ENCODE measurements at regions not wholly inside any gene's neighbourhood (a gene's known extent, or its start where the extent isn't known, plus 50 kb on each side); places are given as distances from the start of the nearest gene placed in this dataset.
"Not testable (repeated sequence)": the region's sequence is repeated elsewhere in the genome, so short reads cannot be mapped to it uniquely, and the experiment has no call there.

DNA sequence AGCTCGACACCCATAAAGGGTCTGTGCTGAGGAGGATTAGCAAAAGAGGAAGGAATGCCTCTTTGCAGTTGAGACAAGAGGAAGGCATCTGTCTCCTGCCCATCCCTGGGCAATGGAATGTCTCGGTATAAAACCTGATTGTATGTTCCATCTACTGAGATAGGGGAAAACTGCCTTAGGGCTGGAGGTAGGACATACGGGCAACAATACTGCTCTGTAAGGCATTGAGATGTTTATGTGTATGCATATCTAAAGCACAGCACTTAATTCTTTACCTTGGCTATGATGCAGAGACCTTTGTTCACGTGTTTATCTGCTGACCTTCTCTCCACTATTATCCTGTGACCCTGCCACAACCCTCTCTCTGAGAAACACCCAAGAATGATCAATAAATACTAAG is 210.7 kb downstream of the POTED start:
- not testable (repeated sequence) for DNase-seq (ENCODE audit: low read depth in 2 of 2)

DNA sequence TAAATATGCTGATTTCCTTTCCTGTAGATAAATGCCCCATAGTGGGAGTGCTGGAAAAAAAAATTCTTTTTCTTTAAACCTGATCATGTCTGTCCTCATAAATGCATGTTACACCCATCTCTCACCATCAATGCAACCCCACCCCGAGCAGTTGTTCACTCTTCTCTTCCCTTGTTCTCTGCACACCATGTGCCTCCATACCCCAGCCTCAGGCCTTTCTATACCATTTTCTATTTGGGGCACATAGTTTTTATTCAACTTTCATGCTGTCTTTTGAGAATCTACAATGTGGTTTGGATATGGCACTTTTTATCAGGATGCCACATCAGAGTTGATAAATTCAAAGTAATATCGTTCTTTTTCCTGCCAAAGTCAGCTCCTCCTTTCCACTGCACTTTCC is 202.6 kb downstream of the POTED start:
- DNase-seq (ENCODE audit: low read depth in 2 of 2) = not testable (repeated sequence)

DNA sequence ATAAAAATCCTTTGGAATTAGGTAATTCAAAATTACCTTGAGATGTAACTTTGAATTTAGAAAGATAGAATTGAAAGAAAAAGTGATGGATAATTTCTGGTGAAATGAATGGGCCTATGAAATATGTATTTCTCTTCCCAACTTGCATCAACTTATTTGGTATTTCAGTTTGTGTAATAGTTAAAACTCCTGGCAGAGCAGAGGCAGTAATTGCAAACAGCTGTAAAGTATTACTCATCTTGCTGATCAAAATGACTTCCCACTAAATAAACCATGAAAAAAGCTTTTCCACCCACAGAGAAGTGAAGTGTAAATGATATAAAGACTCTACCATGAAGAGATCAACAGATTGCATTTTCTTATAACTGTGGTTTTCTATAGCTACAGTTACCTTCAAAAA is 201.0 kb downstream of the POTED start:
- not testable (repeated sequence) for DNase-seq (ENCODE audit: low read depth in 2 of 2)

DNA sequence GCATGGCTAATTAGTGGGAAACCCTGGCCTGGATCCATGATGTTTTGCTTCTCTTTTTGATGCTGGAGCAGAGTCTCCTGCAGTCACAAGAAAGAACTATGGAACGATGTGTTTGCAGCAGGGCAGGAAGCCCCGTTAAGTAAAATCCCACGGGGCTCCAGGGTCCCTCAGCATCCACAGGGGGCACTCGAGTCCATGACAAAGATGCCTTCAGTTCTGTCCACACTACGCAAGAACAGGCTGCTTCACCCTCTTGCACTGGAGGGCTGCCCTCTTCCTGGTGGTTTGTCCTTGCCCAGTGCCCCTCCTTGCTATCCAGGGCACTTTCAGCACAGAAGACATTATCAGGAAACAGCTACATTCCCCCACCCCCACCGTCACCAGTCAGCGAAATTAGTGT is 196.9 kb downstream of the POTED start:
- not testable (repeated sequence) for DNase-seq (ENCODE audit: low read depth in 2 of 2)

DNA sequence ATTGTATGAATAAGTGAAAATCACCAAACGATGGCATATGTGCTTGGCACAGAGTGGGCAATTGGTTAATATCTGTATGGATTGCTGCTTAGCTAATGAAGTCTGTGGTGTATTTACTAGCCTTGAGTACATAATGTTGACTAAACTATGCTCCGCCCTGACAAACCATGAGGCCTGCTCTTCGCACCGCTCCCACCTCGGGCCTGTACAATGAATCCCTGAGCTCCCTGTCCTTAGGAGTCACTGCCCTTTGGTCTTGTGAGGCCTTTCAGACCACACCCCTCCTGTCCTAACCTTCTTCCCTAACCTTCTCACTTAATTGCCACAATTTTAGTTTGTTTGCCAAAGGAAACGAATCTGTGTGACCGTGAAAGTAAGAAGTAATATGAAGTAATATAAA is 193.2 kb downstream of the POTED start:
- not testable (repeated sequence) for DNase-seq (ENCODE audit: low read depth in 2 of 2)
